ENCODE measurements at regions not wholly inside any gene's neighbourhood (a gene's known extent, or its start where the extent isn't known, plus 50 kb on each side); places are given as distances from the start of the nearest gene placed in this dataset.
"Not testable (repeated sequence)": the region's sequence is repeated elsewhere in the genome, so short reads cannot be mapped to it uniquely, and the experiment has no call there.

DNA sequence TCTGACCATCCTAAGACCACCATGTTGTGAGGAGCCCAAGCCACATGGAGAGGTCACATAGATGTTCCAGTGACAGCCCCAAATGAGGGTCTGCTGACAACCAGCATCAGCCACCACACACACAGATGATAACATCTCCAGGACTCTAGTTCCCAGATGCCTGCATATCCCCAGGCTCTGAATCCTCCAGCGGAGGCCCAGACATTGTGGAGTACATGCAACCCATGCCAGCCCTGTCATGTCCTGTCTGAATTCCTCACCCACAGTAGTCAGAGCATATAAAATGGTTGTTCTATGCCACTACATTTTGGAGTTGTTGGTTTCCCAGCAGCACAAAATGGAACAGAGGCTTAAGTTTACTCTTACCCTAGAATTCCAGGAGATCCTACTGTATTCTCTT lies 122.0 kb upstream of the SLC35G4 start:
- intact Hi-C loops (cut with DNase I, micrococcal nuclease) = no loop called here
- H3K27ac Mint-ChIP-seq = no peak overlapping the region

GRCh38 chr18:11482271-11482670 lies 127.1 kb upstream of the SLC35G4 start:
- intact Hi-C loops (cut with DNase I, micrococcal nuclease) = no loop called here
- no peaks in the 10 kb centered on the region for H3K4me1 Mint-ChIP-seq (ENCODE audit: low read depth)
- no peaks in the 10 kb centered on the region for H3K36me3 Mint-ChIP-seq (ENCODE audit: low read depth)
- ChIA-PET POLR2A (no interaction called here), CTCF (no interaction called here)
- no peaks in the 10 kb centered on the region for H3K9me3 Mint-ChIP-seq
- Histone ChIP-seq H3K27me3 (ENCODE audit: control insufficient read depth in 1 of 2, insufficient read depth in 2 of 2, low read length in 2 of 2) (peaks cover 0 to 2% of the 10 kb centered on the region in 2 experiments), H3K4me1 (ENCODE audit: insufficient read depth, low read length) (no peaks in the 10 kb centered on the region), H3K27ac (ENCODE audit: low read depth in 1 of 2, low read length in 2 of 2) (no peak overlapping the region), H3K4me3 (ENCODE audit: low read length) (no peak overlapping the region), H3K36me3 (ENCODE audit: insufficient read depth, low read length) (no peaks in the 10 kb centered on the region), H3K9me3 (ENCODE audit: control insufficient read depth in 1 of 2, insufficient read depth in 1 of 2, low read length in 2 of 2) (peaks cover 0 to 12% of the 10 kb centered on the region in 2 experiments)
- ATAC-seq (ENCODE audit: poor library complexity) (no peak), DNase-seq (no peak)
- no peak overlapping the region for H3K27ac Mint-ChIP-seq
- no peaks in the 10 kb centered on the region for H3K27me3 Mint-ChIP-seq
- TF ChIP-seq, protein P1, sequence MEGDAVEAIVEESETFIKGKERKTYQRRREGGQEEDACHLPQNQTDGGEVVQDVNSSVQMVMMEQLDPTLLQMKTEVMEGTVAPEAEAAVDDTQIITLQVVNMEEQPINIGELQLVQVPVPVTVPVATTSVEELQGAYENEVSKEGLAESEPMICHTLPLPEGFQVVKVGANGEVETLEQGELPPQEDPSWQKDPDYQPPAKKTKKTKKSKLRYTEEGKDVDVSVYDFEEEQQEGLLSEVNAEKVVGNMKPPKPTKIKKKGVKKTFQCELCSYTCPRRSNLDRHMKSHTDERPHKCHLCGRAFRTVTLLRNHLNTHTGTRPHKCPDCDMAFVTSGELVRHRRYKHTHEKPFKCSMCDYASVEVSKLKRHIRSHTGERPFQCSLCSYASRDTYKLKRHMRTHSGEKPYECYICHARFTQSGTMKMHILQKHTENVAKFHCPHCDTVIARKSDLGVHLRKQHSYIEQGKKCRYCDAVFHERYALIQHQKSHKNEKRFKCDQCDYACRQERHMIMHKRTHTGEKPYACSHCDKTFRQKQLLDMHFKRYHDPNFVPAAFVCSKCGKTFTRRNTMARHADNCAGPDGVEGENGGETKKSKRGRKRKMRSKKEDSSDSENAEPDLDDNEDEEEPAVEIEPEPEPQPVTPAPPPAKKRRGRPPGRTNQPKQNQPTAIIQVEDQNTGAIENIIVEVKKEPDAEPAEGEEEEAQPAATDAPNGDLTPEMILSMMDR (IDR thresholded peaks at IDR 0.05) = no peak
- no peak overlapping the region for H3K4me3 Mint-ChIP-seq

More for the DNA sequence above, 122.0 kb upstream of the SLC35G4 start:
- no peak overlapping the region for H3K4me3 ChIP-seq (ENCODE audit: low read length)
- no peaks in the 10 kb centered on the region for H3K36me3 ChIP-seq (ENCODE audit: insufficient read depth, low read length)
- H3K4me1 Mint-ChIP-seq (ENCODE audit: low read depth) = no peaks in the 10 kb centered on the region
- TF ChIP-seq, protein P1 (IDR thresholded peaks at IDR 0.05) = no peak
- no peaks in the 10 kb centered on the region for H3K27me3 Mint-ChIP-seq
- H3K9me3 ChIP-seq (ENCODE audit: control insufficient read depth in 1 of 2, insufficient read depth in 1 of 2, low read length in 2 of 2) = no peaks in the 10 kb centered on the region
- CTCF ChIA-PET = no interaction called here
- H3K4me1 ChIP-seq (ENCODE audit: insufficient read depth, low read length) = no peaks in the 10 kb centered on the region
- no peaks in the 10 kb centered on the region for H3K36me3 Mint-ChIP-seq (ENCODE audit: low read depth)
- ATAC-seq (ENCODE audit: poor library complexity) (no peak), DNase-seq (no peak)
- no peaks in the 10 kb centered on the region for H3K9me3 Mint-ChIP-seq
- H3K27ac ChIP-seq (ENCODE audit: low read depth in 1 of 2, low read length in 2 of 2) = no peak overlapping the region
- POLR2A ChIA-PET = no interaction called here
- no peaks in the 10 kb centered on the region for H3K27me3 ChIP-seq (ENCODE audit: control insufficient read depth in 1 of 2, insufficient read depth in 2 of 2, low read length in 2 of 2)
- no peak overlapping the region for H3K4me3 Mint-ChIP-seq

DNA sequence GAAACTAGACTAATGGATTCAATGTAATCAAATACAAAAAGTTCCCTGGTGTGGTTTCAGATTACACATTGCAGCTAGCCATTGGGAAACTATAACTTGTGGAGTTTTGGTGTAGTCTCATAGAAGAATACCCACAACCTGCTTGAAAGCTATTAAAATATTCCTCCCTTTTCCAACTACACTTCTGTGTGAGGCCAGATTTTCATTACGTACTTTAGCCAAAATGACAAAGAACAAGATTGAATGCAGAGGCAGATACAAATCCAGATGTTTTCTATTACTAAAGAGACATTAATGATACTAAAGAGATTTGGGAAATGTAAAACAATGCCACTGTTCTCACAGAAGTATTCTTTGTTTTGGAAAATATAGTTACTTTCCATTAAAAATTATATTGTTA lies 128.7 kb upstream of the SLC35G4 start:
- Histone ChIP-seq H3K27me3 (ENCODE audit: control insufficient read depth in 1 of 2, insufficient read depth in 2 of 2, low read length in 2 of 2) (peaks cover 0 to 2% of the 10 kb centered on the region in 2 experiments), H3K9me3 (ENCODE audit: control insufficient read depth in 1 of 2, insufficient read depth in 1 of 2, low read length in 2 of 2) (peaks cover 0 to 12% of the 10 kb centered on the region in 2 experiments), H3K27ac (ENCODE audit: low read depth in 1 of 2, low read length in 2 of 2) (no peak overlapping the region), H3K36me3 (ENCODE audit: insufficient read depth, low read length) (no peaks in the 10 kb centered on the region), H3K4me3 (ENCODE audit: low read length) (no peak overlapping the region), H3K4me1 (ENCODE audit: insufficient read depth, low read length) (no peaks in the 10 kb centered on the region)
- ChIA-PET CTCF (no interaction called here), POLR2A (no interaction called here)
- TF ChIP-seq, protein P1 (IDR thresholded peaks at IDR 0.05) = no peak
- Mint-ChIP-seq H3K4me1 (ENCODE audit: low read depth) (no peaks in the 10 kb centered on the region), H3K9me3 (no peaks in the 10 kb centered on the region), H3K36me3 (ENCODE audit: low read depth) (no peaks in the 10 kb centered on the region), H3K27ac (no peak overlapping the region), H3K27me3 (no peaks in the 10 kb centered on the region), H3K4me3 (no peak overlapping the region)
- DNase-seq (no peak), ATAC-seq (ENCODE audit: poor library complexity) (no peak)
- intact Hi-C loops (cut with DNase I, micrococcal nuclease) = no loop called here

DNA sequence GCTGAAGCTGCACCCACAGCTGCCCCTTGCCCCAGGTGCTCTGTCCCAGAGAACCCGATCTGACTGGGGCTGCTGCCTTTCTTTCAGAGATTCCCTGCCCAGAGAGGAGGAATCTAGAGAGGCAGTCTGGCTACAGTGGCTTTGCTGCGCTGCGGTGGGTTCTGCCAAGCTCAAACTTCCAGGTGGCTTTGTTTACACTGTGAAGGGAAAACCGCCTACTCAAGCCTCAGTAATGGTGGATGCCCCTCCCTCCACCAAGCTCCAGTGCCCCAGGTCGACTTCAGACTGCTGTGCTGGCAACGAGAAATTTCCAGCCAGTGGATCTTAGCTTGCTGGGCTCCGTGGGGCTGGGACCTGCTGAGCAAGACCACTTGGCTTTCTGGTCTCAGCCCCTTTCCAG lies 130.4 kb upstream of the SLC35G4 start:
- H3K4me1 ChIP-seq (ENCODE audit: insufficient read depth, low read length); H3K9me3 Mint-ChIP-seq; intact Hi-C loops (cut with DNase I, micrococcal nuclease); H3K4me3 Mint-ChIP-seq; POLR2A ChIA-PET; H3K4me1 Mint-ChIP-seq (ENCODE audit: low read depth); H3K36me3 Mint-ChIP-seq (ENCODE audit: low read depth); ATAC-seq (ENCODE audit: poor library complexity); H3K27me3 Mint-ChIP-seq; CTCF ChIA-PET; DNase-seq; H3K27ac ChIP-seq (ENCODE audit: low read depth in 1 of 2, low read length in 2 of 2); H3K36me3 ChIP-seq (ENCODE audit: insufficient read depth, low read length); H3K27ac Mint-ChIP-seq; H3K4me3 ChIP-seq (ENCODE audit: low read length); H3K27me3 ChIP-seq (ENCODE audit: control insufficient read depth in 1 of 2, insufficient read depth in 2 of 2, low read length in 2 of 2): not testable (repeated sequence)
- H3K9me3 ChIP-seq (ENCODE audit: control insufficient read depth in 1 of 2, insufficient read depth in 1 of 2, low read length in 2 of 2) = peaks cover 0 to 12% of the 10 kb centered on the region in 2 experiments
